Astrocyte (in vitro differentiated cells and primary cell): ENCODE measurements at regions not wholly inside any gene's neighbourhood (a gene's known extent, or its start where the extent isn't known, plus 50 kb on each side); places are given as distances from the start of the nearest gene placed in this dataset.

Experiments used
- CTCF ChIP-seq: IDR thresholded peaks from 2 replicates; pipeline ENCODE4 v1.5.1; 2011; ENCODE audit warnings: low read depth, mild to moderate bottlenecking, inconsistent platforms, low read length, moderate library complexity; ENCODE audit not compliant: insufficient read depth
- EZH2 ChIP-seq: IDR thresholded peaks from 2 replicates; pipeline ENCODE4 v1.6.1; 2012; ENCODE audit warnings: mild to moderate bottlenecking, low read length, inconsistent platforms; ENCODE audit not compliant: insufficient read depth

- TF ChIP-seq CTCF = no peak
- no peak for TF ChIP-seq EZH2
Measured at GRCh38 chr16:26824469-26824868, 242.3 kb upstream of the C16orf82 start.
